HUES64 (cell line): ENCODE measurements at regions not wholly inside any gene's neighbourhood (a gene's known extent, or its start where the extent isn't known, plus 50 kb on each side); places are given as distances from the start of the nearest gene placed in this dataset.

ENCODE experiments used
- H3K27ac ChIP-seq: 2 replicates; pipeline ENCODE4 v1.7.0; 2013; ENCODE audit warnings: low read depth, low read length, inconsistent platforms
- H3K27me3 ChIP-seq: 2 replicates; pipeline ENCODE4 v1.6.1; 2013; ENCODE audit warnings: mild to moderate bottlenecking, low read length; ENCODE audit not compliant: insufficient read depth
- H3K36me3 ChIP-seq: 2 replicates; pipeline ENCODE4 v1.6.1; 2013; ENCODE audit warnings: mild to moderate bottlenecking, low read length; ENCODE audit not compliant: insufficient read depth
- H3K4me1 ChIP-seq: 2 replicates; pipeline ENCODE4 v1.6.1; 2013; ENCODE audit warnings: mild to moderate bottlenecking, low read length, moderate library complexity; ENCODE audit not compliant: insufficient read depth
- H3K4me3 ChIP-seq: 2 replicates; pipeline ENCODE4 v1.5.1; 2013; ENCODE audit warnings: mild to moderate bottlenecking, low read length, moderate library complexity
- H3K9ac ChIP-seq: 2 replicates; pipeline ENCODE4 v1.6.1; 2013; ENCODE audit warnings: mild to moderate bottlenecking, low read depth, low read length
- H3K9me3 ChIP-seq: 2 replicates; pipeline ENCODE4 v1.6.1; 2013; ENCODE audit warnings: low read depth, low read length; ENCODE audit not compliant: insufficient read depth
- WGBS: fragments of 150-250, 120-280 bp; methylation state at CpG from one replicate; pipeline ENCODE4 v1.1.7; 2013; ENCODE audit warnings: missing lambda C conversion rate; 5-methylcytosine and 5-hydroxymethylcytosine counted together

DNA sequence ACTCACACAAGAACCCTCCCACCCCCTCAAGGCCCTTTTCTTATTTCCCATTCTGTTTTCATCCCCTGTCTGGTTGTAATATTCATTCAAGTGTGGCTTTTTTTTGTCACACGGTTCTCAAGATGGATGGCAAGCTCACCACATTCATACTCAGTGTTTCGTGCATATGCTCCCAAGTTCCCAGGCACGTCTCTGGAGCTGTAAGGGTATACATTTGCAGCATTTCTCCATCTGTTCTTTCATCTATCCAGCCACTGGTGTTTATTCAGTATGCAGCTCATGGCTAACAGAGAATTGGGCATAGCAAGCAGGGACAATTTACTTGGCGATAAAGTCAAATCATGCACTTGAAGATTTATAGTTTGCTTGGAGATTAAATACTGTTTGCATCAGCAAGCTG, 212.1 kb downstream of the GRIN2B start:
- Histone ChIP-seq H3K27ac (no peak overlapping the region), H3K9ac (no peak overlapping the region), H3K36me3 (no peaks in the 10 kb centered on the region), H3K4me3 (no peak overlapping the region), H3K27me3 (no peaks in the 10 kb centered on the region), H3K4me1 (no peaks in the 10 kb centered on the region), H3K9me3 (no peaks in the 10 kb centered on the region)
- 92% methylated on average over 4 of the region's 4 CpGs for WGBS

DNA sequence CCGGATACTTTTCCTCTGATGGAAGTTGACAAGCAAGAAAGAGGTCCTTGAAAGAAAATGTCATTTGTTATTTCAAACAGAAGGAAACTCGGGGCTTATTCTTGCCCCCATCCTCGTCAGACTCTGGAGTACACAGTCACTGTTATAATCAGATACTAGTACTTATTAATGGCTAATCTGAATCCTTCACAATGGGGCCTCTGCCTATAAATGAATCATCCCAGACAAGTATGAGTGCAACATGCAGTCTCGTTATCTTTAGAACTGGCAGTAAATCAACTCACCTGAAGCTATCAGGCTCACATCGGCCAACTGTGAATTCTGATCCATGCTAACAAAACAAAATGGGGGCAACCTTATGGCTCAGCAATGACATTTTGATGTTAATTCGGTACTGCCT, 216.7 kb downstream of the GRIN2B start:
- Histone ChIP-seq H3K9ac (no peak overlapping the region), H3K27ac (no peak overlapping the region), H3K4me3 (no peak overlapping the region), H3K9me3 (no peaks in the 10 kb centered on the region), H3K4me1 (no peaks in the 10 kb centered on the region), H3K36me3 (no peaks in the 10 kb centered on the region), H3K27me3 (no peaks in the 10 kb centered on the region)
- WGBS: 93% methylated on average over 6 of the region's 6 CpGs

DNA sequence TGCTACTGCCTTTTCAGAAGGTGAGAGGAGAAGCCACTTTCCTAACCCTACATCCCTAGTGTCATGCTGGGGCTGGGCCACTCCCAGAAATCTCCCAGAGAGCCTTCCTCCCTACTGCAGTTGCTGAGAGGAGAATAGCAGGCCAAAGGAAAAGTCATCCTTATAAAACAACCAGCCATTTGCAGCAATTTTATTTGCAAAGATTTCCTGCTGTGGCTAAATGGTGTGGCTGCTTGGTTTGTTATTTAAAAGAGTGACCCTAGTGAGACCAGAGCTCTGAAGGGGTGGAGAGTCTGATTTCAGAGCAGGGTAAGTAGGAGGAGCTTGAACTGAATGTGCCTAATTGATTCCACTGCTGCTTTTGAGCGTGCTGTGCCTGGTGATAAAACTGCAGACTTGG, 232.0 kb downstream of the GRIN2B start:
- Histone ChIP-seq H3K9me3 (no peaks in the 10 kb centered on the region), H3K27ac (peak overlapping the region; percentile 15; the same call in 1 of the 2 replicates), H3K4me1 (peaks cover 62% of the 10 kb centered on the region), H3K9ac (no peak overlapping the region), H3K36me3 (no peaks in the 10 kb centered on the region), H3K4me3 (no peak overlapping the region), H3K27me3 (peaks cover 39% of the 10 kb centered on the region)
- 0% methylated on average over 1 of the region's 1 CpG for WGBS

DNA sequence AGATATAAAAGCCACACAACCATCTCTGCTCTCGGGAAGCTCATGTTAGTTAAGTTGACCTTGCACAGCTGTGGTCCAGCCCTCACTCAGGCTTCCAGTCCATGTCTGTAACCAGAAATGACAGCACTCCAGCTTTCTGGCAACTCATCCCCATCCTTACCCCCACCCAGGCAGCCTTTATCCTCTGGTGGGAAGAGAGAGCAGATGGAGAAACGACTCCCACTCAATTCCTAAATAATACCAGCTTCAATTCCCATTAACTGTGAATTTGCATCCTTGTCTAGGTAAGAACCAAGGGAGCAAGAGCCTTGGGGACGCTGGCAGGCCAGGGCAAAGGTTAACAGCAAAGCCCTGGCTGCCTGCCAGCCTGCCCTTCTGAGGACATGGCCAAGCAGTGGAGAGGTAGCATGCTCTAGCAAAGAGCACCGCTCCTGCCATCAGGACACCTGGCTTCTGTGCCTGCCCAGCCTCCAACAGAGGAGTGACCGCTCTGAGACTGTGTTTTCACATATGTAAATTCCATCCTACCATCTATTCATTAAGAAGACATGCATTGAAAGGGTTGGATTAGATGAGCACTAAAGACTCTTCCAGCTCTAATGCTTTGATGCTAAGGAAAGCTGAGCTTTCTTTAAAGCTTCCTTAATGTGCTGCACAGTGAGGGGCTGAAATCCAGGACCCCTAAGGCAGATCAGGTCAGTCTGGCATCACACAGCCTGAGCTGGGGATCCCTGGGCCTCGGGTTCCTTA, 236.1 kb downstream of the GRIN2B start:
- H3K9ac ChIP-seq: no peak overlapping the region
- H3K36me3 ChIP-seq: no peaks in the 10 kb centered on the region
- peaks cover 58% of the 10 kb centered on the region for H3K4me1 ChIP-seq
- no peak overlapping the region for H3K27ac ChIP-seq
- H3K27me3 ChIP-seq: peaks cover 19% of the 10 kb centered on the region
- WGBS: 41% methylated on average over 4 of the region's 6 CpGs
- no peak overlapping the region for H3K4me3 ChIP-seq
- H3K9me3 ChIP-seq: no peaks in the 10 kb centered on the region

DNA sequence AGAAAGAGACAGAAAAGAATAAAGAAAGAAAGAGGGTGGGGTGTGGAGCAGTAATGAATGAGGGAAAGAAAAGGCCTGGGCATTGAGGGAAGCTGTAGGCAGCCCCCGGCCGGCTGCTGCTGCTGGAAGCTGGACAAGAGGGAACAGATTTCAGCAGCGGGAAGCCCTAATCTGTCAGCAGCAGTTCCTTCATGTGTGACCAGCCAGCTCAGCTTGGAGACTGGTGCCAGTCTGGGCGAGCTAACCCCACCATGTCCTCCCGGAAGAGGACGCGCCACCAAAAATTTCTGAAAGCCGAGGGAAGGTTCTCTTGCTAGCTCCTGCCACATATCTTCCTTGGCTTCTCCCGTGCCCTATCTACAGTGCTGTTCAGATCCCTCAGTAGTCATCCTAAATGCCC, 236.8 kb downstream of the GRIN2B start:
- WGBS: 81% methylated on average over 9 of the region's 9 CpGs
- H3K4me1 ChIP-seq: peaks cover 51% of the 10 kb centered on the region
- H3K9ac ChIP-seq: no peak overlapping the region
- no peaks in the 10 kb centered on the region for H3K36me3 ChIP-seq
- H3K27me3 ChIP-seq: peaks cover 15% of the 10 kb centered on the region
- H3K27ac ChIP-seq: no peak overlapping the region
- H3K4me3 ChIP-seq: no peak overlapping the region
- H3K9me3 ChIP-seq: no peaks in the 10 kb centered on the region

DNA sequence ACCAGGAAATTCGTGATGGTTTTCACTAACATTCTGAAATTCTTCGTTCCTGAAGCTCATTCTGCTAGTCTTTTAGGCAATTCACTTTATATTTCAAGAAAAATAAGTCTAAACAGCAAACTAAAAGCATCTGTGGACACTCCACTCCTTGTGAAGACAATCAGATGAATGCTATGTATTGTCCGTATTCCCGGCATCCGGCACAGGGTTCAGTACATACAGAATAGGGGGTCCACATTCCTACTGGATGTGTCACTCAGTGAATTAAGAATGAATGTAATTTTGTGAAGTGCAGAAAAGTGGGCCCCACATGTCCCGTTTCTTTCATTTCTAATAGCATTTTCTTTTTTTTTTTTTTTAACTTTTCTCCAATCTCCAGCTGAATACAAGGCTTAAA, 241.3 kb downstream of the GRIN2B start:
- Histone ChIP-seq H3K9ac (no peak overlapping the region), H3K4me3 (no peak overlapping the region), H3K36me3 (no peaks in the 10 kb centered on the region), H3K27ac (no peak overlapping the region), H3K9me3 (no peaks in the 10 kb centered on the region), H3K4me1 (peaks cover 13% of the 10 kb centered on the region), H3K27me3 (no peaks in the 10 kb centered on the region)
- WGBS: 85% methylated on average over 6 of the region's 6 CpGs

DNA sequence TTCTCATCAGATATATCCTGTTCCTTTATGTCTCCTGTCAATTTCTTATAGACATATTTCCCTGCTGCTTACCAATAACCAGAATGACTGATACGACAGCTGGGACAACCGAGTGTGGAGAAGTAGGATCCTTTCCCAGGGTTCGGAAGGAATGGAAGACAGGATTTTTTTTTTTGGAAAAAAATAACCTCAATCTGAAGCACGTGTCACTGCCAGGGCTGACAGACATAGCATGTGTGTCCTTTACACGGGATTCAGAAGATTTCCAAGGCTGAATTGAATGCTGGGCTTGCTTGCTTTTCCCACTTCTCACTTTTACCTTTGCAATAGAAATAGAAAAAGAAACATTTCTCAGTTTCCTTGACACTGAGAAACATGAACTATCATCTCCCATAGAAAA, 245.7 kb downstream of the GRIN2B start:
- no peaks in the 10 kb centered on the region for H3K9me3 ChIP-seq

DNA sequence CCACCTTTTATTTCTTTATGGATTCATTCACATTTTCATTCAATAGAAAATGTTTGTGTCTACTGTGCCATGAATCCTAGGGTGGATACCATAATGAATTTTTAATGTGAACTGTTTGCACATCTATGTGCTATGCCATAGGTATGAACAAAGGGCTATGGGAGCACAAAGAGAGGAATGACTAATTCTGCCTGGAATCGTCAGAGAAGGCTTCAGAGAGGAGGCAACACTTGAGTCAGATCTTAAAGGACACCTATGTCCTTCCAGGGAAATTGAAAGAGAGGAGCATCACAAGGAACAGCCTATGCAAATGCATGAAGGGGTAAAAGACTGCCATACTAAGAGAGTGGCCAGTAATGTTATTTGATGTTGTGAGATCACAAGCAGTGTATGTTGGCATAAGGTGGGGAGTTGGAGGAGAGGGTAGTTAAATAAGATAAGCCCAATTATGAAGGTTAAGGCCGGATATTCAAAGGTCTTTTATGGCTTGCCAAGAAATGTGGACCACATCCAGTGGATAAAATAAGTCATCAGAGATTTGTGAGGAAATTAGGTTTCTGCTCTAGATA, 246.7 kb downstream of the GRIN2B start:
- H3K9ac ChIP-seq: no peak overlapping the region
- 81% methylated on average over 2 of the region's 2 CpGs for WGBS
- H3K27me3 ChIP-seq: peaks cover 27% of the 10 kb centered on the region
- H3K4me3 ChIP-seq: no peak overlapping the region
- H3K9me3 ChIP-seq: no peaks in the 10 kb centered on the region
- peaks cover 8% of the 10 kb centered on the region; the same call in 1 of the 2 replicates for H3K4me1 ChIP-seq
- no peak overlapping the region for H3K27ac ChIP-seq
- H3K36me3 ChIP-seq: no peaks in the 10 kb centered on the region

More for the DNA sequence above, 245.7 kb downstream of the GRIN2B start:
- Histone ChIP-seq H3K36me3 (no peaks in the 10 kb centered on the region), H3K4me1 (no peaks in the 10 kb centered on the region), H3K27me3 (peaks cover 16% of the 10 kb centered on the region), H3K4me3 (no peak overlapping the region), H3K27ac (no peak overlapping the region), H3K9ac (no peak overlapping the region)
- WGBS: 95% methylated on average over 5 of the region's 5 CpGs

DNA sequence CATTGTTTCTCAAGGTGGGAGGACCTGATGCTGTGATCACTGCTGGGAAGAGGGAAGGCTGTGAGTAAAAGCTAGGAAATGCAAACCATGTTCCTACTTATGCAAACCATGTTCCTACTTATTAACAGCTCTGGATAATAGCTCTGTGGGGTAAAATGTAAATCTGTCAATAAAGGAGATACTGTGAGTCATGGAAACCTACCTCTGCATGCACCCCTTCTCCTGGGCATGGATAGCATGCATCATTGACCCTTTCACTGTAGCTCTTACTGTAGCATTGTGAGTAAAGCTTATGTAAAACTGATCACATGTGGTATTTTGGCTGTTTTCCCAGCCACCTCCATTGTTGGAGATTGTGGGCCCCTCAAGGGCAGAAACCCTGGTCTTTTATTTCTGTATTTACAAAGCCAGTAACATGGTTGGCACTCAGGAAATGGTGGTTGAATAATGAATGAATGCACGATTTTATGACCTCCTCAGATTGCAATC, 253.7 kb downstream of the GRIN2B start:
- H3K4me1 ChIP-seq: peaks cover 33% of the 10 kb centered on the region
- no peaks in the 10 kb centered on the region for H3K36me3 ChIP-seq
- peaks cover 65% of the 10 kb centered on the region for H3K27me3 ChIP-seq
- peak overlapping the region; percentile 68; the same call in 1 of the 2 replicates for H3K27ac ChIP-seq
- H3K9me3 ChIP-seq: no peaks in the 10 kb centered on the region
- 13% methylated on average over 1 of the region's 1 CpG for WGBS
- no peak overlapping the region for H3K9ac ChIP-seq
- H3K4me3 ChIP-seq: no peak overlapping the region

DNA sequence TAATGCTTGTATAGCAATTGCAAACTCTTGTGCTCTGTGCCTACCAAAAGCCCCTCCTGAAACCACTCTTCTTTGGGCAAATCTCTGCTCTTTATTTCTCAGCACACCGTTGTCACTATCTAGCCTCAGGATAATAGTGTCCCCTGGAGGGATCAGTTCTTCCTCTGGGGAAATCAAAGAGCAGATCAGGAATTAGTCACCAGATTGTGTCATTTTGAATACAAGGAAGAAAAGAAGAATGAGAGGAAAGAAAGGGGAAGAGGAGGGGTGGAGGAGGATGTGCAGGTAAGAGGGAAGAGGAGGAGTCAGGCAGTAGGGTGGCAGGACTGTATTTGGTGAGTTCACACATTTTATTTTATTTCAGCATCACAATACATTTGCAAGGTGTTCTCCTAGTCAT, 256.4 kb downstream of the GRIN2B start:
- H3K27me3 ChIP-seq: peaks cover 48% of the 10 kb centered on the region
- H3K9me3 ChIP-seq: no peaks in the 10 kb centered on the region
- H3K4me3 ChIP-seq: no peak overlapping the region
- no peak overlapping the region for H3K9ac ChIP-seq
- 43% methylated on average over 1 of the region's 1 CpG for WGBS
- H3K4me1 ChIP-seq: peaks cover 27% of the 10 kb centered on the region
- no peaks in the 10 kb centered on the region for H3K36me3 ChIP-seq
- H3K27ac ChIP-seq: no peak overlapping the region

DNA sequence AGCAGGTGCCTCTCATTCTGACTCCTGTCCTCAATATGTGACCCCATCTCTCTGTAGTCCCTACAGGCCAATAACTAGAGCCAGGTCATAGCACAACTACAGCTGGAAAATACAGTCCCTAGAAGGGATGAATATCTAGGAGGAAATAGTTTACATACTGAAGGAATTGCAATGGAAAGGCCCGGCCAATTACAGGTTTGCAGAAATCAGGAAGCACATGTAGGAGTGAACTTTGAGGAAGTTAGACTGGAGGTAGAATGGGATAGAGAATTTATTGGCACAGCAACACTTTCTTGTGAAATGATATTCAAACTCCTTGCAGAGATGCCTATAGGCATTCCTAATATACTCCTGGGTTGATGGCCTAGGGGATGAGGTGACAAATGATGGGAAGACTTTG, 257.3 kb downstream of the GRIN2B start:
- no peaks in the 10 kb centered on the region for H3K36me3 ChIP-seq
- H3K4me3 ChIP-seq: no peak overlapping the region
- no peak overlapping the region for H3K9ac ChIP-seq
- H3K27me3 ChIP-seq: peaks cover 39% of the 10 kb centered on the region
- peaks cover 22% of the 10 kb centered on the region for H3K4me1 ChIP-seq
- no peak overlapping the region for H3K27ac ChIP-seq
- no peaks in the 10 kb centered on the region for H3K9me3 ChIP-seq
- WGBS: 92% methylated on average over 1 of the region's 1 CpG
